SK-N-SH treated with all-trans-retinoic acid at 6 μM for 48 hours (cell line): ENCODE measurements at regions not wholly inside any gene's neighbourhood (a gene's known extent, or its start where the extent isn't known, plus 50 kb on each side); places are given as distances from the start of the nearest gene placed in this dataset.

Source experiments
- ATAC-seq: fragments of 200-7000 bp; cut with Tn5 transposase; 3 replicates; pipeline ENCODE4 v1.9.1; 2020; ENCODE audit warnings: mild to moderate bottlenecking, moderate library complexity
- ARNTL ChIP-seq: fragments of 450-650 bp; formaldehyde crosslinking; IDR thresholded peaks from 2 replicates; pipeline ENCODE4 v1.5.0; 2020; ENCODE audit warnings: low read depth, mild to moderate bottlenecking, moderate library complexity, borderline replicate concordance
- BACH2 ChIP-seq: fragments of 250-450 bp; sonication (Bioruptor Pico); IDR thresholded peaks from 2 replicates; pipeline ENCODE4 v1.9.0; 2021; ENCODE audit warnings: mild to moderate bottlenecking, borderline replicate concordance
- CSDC2 ChIP-seq: fragments of 250-450 bp; sonication (Bioruptor Pico); IDR thresholded peaks from 2 replicates; pipeline ENCODE4 v1.5.0; 2020; ENCODE audit warnings: mild to moderate bottlenecking, moderate library complexity
- ESRRG ChIP-seq: fragments of 250-450 bp; sonication (Bioruptor Pico); IDR thresholded peaks from 2 replicates; pipeline ENCODE4 v1.6.1; 2021; ENCODE audit warnings: mild to moderate bottlenecking
- ISL1 ChIP-seq: fragments of 250-450 bp; sonication (Bioruptor Pico); IDR thresholded peaks from 2 replicates; pipeline ENCODE4 v2.1.2; 2022; ENCODE audit warnings: mild to moderate bottlenecking, moderate library complexity
- OSR1 ChIP-seq: fragments of 250-450 bp; sonication (Bioruptor Pico); IDR thresholded peaks from 2 replicates; pipeline ENCODE4 v1.8.0; 2022; ENCODE audit warnings: moderate library complexity, mild to moderate bottlenecking, inconsistent platforms
- PPARA ChIP-seq: fragments of 250-450 bp; sonication (Bioruptor Pico); IDR thresholded peaks from 2 replicates; pipeline ENCODE4 v1.5.0; 2020; ENCODE audit warnings: mild to moderate bottlenecking, borderline replicate concordance
- RARB ChIP-seq: fragments of 250-450 bp; sonication (Bioruptor Pico); IDR thresholded peaks from 2 replicates; pipeline ENCODE4 v1.8.0; 2021; ENCODE audit warnings: mild to moderate bottlenecking, moderate library complexity
- SNAI2 ChIP-seq: fragments of 250-450 bp; sonication (Bioruptor Pico); IDR thresholded peaks from 2 replicates; pipeline ENCODE4 v1.5.0; 2020; ENCODE audit warnings: mild to moderate bottlenecking, moderate library complexity
- TOX ChIP-seq: fragments of 250-450 bp; sonication (Bioruptor Pico); IDR thresholded peaks from 2 replicates; pipeline ENCODE4 v1.8.0; 2021; ENCODE audit warnings: mild to moderate bottlenecking, moderate library complexity, borderline replicate concordance
- ZC3H10 ChIP-seq: fragments of 250-450 bp; sonication (Bioruptor Pico); IDR thresholded peaks from 2 replicates; pipeline ENCODE4 v1.5.1; 2021; ENCODE audit warnings: mild to moderate bottlenecking, moderate library complexity
- ZFP3 ChIP-seq: fragments of 250-450 bp; sonication (Bioruptor Pico); IDR thresholded peaks from 2 replicates; pipeline ENCODE4 v1.5.0; 2020; ENCODE audit warnings: mild to moderate bottlenecking, moderate library complexity
- ZFP30 ChIP-seq: fragments of 450-650 bp; formaldehyde crosslinking; IDR thresholded peaks from 2 replicates; pipeline ENCODE4 v1.5.0; 2022; ENCODE audit warnings: mild to moderate bottlenecking, moderate library complexity
- ZNF565 ChIP-seq: fragments of 450-650 bp; formaldehyde crosslinking; conservative IDR thresholded peaks from 2 replicates; pipeline ENCODE4 v1.5.0; 2020; ENCODE audit warnings: low read depth, mild to moderate bottlenecking, moderate library complexity
- ZNF70 ChIP-seq: fragments of 450-650 bp; formaldehyde crosslinking; IDR thresholded peaks from 2 replicates; pipeline ENCODE4 v1.5.0; 2020; ENCODE audit warnings: mild to moderate bottlenecking, moderate library complexity
- ZNF8 ChIP-seq: fragments of 450-650 bp; formaldehyde crosslinking; IDR thresholded peaks from 2 replicates; pipeline ENCODE4 v1.5.0; 2020; ENCODE audit warnings: mild to moderate bottlenecking, moderate library complexity
- TF ChIP-seq, protein P1 (sequence below): fragments of 250-450 bp; sonication (Bioruptor Pico); IDR thresholded peaks from 2 replicates; pipeline ENCODE4 v1.8.0; 2021; ENCODE audit warnings: low read depth, mild to moderate bottlenecking, moderate library complexity, borderline replicate concordance
- TF ChIP-seq, protein P2 (sequence below): fragments of 250-450 bp; sonication (Bioruptor Pico); IDR thresholded peaks from 2 replicates; pipeline ENCODE4 v1.5.1; 2020; ENCODE audit warnings: low read depth, mild to moderate bottlenecking, moderate library complexity
- TF ChIP-seq, protein P3 (sequence below): fragments of 250-450 bp; sonication (Bioruptor Pico); IDR thresholded peaks from 2 replicates; pipeline ENCODE4 v1.8.0; 2020; ENCODE audit warnings: mild to moderate bottlenecking, moderate library complexity, borderline replicate concordance
- TF ChIP-seq, protein P4 (sequence below): fragments of 250-450 bp; sonication (Bioruptor Pico); IDR thresholded peaks from 2 replicates; pipeline ENCODE4 v1.5.1; 2021; ENCODE audit warnings: mild to moderate bottlenecking, moderate library complexity
- TF ChIP-seq, protein P5 (sequence below): fragments of 250-450 bp; sonication (Bioruptor Pico); IDR thresholded peaks from 2 replicates; pipeline ENCODE4 v1.5.0; 2020; ENCODE audit warnings: mild to moderate bottlenecking, moderate library complexity

DNA sequence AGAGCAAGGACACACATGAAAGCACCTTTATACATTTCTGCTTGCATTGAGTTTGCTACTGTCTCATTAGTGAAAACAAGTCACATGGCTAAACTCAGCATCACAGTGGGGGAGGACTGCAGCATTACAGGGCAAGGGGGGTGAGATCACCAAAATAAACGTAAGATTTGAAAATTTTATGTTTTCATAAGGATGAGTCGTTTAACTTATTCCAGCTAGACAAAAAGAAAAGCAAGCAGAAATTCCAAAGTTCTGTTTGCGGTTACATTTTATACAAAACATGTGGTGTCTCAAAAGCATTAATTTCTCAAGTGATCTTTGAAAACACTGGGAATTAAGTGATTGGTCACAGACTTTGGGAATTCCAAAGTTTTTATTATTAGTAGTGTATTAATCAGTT lies 261.4 kb upstream of the RXFP2 start:
- TF ChIP-seq, protein P1, sequence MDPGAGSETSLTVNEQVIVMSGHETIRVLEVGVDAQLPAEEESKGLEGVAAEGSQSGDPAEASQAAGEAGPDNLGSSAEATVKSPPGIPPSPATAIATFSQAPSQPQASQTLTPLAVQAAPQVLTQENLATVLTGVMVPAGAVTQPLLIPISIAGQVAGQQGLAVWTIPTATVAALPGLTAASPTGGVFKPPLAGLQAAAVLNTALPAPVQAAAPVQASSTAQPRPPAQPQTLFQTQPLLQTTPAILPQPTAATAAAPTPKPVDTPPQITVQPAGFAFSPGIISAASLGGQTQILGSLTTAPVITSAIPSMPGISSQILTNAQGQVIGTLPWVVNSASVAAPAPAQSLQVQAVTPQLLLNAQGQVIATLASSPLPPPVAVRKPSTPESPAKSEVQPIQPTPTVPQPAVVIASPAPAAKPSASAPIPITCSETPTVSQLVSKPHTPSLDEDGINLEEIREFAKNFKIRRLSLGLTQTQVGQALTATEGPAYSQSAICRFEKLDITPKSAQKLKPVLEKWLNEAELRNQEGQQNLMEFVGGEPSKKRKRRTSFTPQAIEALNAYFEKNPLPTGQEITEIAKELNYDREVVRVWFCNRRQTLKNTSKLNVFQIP (CRISPR knock-in tag) = no peak
- TF ChIP-seq BACH2 (CRISPR knock-in tag) (no peak), TOX (no peak), ZNF70 (CRISPR knock-in tag) (no peak), ESRRG (no peak), PPARA (CRISPR knock-in tag) (no peak), ZFP3 (CRISPR knock-in tag) (no peak), ZC3H10 (no peak), SNAI2 (CRISPR knock-in tag) (no peak), ZNF565 (CRISPR knock-in tag) (no peak), OSR1 (CRISPR knock-in tag) (no peak), ARNTL (CRISPR knock-in tag) (no peak), ZFP30 (no peak), ZNF8 (no peak), CSDC2 (no peak)
- TF ChIP-seq, protein P2, sequence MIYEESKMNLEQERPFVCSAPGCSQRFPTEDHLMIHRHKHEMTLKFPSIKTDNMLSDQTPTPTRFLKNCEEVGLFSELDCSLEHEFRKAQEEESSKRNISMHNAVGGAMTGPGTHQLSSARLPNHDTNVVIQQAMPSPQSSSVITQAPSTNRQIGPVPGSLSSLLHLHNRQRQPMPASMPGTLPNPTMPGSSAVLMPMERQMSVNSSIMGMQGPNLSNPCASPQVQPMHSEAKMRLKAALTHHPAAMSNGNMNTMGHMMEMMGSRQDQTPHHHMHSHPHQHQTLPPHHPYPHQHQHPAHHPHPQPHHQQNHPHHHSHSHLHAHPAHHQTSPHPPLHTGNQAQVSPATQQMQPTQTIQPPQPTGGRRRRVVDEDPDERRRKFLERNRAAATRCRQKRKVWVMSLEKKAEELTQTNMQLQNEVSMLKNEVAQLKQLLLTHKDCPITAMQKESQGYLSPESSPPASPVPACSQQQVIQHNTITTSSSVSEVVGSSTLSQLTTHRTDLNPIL (CRISPR knock-in tag) = no peak
- TF ChIP-seq, protein P3, sequence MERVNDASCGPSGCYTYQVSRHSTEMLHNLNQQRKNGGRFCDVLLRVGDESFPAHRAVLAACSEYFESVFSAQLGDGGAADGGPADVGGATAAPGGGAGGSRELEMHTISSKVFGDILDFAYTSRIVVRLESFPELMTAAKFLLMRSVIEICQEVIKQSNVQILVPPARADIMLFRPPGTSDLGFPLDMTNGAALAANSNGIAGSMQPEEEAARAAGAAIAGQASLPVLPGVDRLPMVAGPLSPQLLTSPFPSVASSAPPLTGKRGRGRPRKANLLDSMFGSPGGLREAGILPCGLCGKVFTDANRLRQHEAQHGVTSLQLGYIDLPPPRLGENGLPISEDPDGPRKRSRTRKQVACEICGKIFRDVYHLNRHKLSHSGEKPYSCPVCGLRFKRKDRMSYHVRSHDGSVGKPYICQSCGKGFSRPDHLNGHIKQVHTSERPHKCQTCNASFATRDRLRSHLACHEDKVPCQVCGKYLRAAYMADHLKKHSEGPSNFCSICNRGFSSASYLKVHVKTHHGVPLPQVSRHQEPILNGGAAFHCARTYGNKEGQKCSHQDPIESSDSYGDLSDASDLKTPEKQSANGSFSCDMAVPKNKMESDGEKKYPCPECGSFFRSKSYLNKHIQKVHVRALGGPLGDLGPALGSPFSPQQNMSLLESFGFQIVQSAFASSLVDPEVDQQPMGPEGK (CRISPR knock-in tag) = no peak
- TF ChIP-seq, protein P4, sequence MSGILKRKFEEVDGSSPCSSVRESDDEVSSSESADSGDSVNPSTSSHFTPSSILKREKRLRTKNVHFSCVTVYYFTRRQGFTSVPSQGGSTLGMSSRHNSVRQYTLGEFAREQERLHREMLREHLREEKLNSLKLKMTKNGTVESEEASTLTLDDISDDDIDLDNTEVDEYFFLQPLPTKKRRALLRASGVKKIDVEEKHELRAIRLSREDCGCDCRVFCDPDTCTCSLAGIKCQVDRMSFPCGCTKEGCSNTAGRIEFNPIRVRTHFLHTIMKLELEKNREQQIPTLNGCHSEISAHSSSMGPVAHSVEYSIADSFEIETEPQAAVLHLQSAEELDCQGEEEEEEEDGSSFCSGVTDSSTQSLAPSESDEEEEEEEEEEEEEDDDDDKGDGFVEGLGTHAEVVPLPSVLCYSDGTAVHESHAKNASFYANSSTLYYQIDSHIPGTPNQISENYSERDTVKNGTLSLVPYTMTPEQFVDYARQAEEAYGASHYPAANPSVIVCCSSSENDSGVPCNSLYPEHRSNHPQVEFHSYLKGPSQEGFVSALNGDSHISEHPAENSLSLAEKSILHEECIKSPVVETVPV (CRISPR knock-in tag) = no peak
- ATAC-seq = no peak

DNA sequence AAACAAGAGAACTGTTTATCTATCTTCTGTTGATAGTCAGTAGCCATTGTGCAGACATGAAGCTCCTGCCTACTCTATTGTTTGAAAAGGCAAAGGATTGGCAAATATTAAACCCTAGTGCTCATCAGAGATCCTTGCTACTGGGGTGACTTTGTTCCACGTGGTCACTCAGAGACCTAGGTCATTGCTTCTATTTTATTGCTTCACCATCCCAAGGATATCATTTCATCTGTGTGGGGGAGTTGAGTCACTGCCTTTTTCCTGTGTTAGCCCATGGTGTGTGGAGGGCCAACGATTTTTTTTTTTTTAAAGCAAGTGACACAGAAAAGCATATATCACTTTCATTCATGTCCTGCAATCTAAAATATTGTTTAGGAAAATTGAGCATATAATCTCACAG lies 254.1 kb upstream of the RXFP2 start:
- ATAC-seq = no peak
- TF ChIP-seq ZC3H10 = no peak
- TF ChIP-seq ZNF565 (CRISPR knock-in tag) = no peak
- TF ChIP-seq, protein P1 (CRISPR knock-in tag) = no peak
- TF ChIP-seq, protein P2 (CRISPR knock-in tag) = no peak
- no peak for TF ChIP-seq ZFP3 (CRISPR knock-in tag)
- TF ChIP-seq PPARA (CRISPR knock-in tag) = no peak
- TF ChIP-seq ISL1 (CRISPR knock-in tag) = no peak
- TF ChIP-seq, protein P4 (CRISPR knock-in tag) = no peak
- TF ChIP-seq, protein P3 (CRISPR knock-in tag) = no peak
- TF ChIP-seq CSDC2 = no peak
- no peak for TF ChIP-seq OSR1 (CRISPR knock-in tag)
- no peak for TF ChIP-seq ARNTL (CRISPR knock-in tag)
- TF ChIP-seq RARB (CRISPR knock-in tag) = no peak
- TF ChIP-seq, protein P5, sequence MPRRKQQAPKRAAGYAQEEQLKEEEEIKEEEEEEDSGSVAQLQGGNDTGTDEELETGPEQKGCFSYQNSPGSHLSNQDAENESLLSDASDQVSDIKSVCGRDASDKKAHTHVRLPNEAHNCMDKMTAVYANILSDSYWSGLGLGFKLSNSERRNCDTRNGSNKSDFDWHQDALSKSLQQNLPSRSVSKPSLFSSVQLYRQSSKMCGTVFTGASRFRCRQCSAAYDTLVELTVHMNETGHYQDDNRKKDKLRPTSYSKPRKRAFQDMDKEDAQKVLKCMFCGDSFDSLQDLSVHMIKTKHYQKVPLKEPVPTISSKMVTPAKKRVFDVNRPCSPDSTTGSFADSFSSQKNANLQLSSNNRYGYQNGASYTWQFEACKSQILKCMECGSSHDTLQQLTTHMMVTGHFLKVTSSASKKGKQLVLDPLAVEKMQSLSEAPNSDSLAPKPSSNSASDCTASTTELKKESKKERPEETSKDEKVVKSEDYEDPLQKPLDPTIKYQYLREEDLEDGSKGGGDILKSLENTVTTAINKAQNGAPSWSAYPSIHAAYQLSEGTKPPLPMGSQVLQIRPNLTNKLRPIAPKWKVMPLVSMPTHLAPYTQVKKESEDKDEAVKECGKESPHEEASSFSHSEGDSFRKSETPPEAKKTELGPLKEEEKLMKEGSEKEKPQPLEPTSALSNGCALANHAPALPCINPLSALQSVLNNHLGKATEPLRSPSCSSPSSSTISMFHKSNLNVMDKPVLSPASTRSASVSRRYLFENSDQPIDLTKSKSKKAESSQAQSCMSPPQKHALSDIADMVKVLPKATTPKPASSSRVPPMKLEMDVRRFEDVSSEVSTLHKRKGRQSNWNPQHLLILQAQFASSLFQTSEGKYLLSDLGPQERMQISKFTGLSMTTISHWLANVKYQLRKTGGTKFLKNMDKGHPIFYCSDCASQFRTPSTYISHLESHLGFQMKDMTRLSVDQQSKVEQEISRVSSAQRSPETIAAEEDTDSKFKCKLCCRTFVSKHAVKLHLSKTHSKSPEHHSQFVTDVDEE = no peak
